Endothelial cell (in vitro differentiated cells): ENCODE measurements at regions not wholly inside any gene's neighbourhood (a gene's known extent, or its start where the extent isn't known, plus 50 kb on each side); places are given as distances from the start of the nearest gene placed in this dataset.

Experiments used
- DNase-seq: peaks from one replicate; pipeline ENCODE4 v3.0.0; 2021; ENCODE audit warnings: low spot score
- H3K27ac Mint-ChIP-seq: one replicate; pipeline ENCODE4 v1.8.0; 2021; ENCODE audit warnings: mixed read lengths, inconsistent platforms; ENCODE audit not compliant: unreplicated experiment
- H3K27me3 Mint-ChIP-seq: one replicate; pipeline ENCODE4 v1.8.0; 2021; ENCODE audit warnings: mild to moderate bottlenecking, moderate library complexity, mixed read lengths, inconsistent platforms; ENCODE audit not compliant: unreplicated experiment
- H3K36me3 Mint-ChIP-seq: one replicate; pipeline ENCODE4 v1.8.0; 2021; ENCODE audit warnings: mild to moderate bottlenecking, low read depth, mixed read lengths, inconsistent platforms; ENCODE audit not compliant: unreplicated experiment
- H3K4me1 Mint-ChIP-seq: one replicate; pipeline ENCODE4 v1.8.0; 2021; ENCODE audit warnings: mild to moderate bottlenecking, mixed read lengths, inconsistent platforms; ENCODE audit not compliant: unreplicated experiment
- H3K4me3 Mint-ChIP-seq: one replicate; pipeline ENCODE4 v1.8.0; 2021; ENCODE audit warnings: mild to moderate bottlenecking, mixed read lengths, inconsistent platforms; ENCODE audit not compliant: unreplicated experiment
- H3K9me3 Mint-ChIP-seq: one replicate; pipeline ENCODE4 v1.8.0; 2021; ENCODE audit warnings: mixed read lengths, inconsistent platforms; ENCODE audit not compliant: unreplicated experiment
- CTCF ChIP-seq: fragments of 200-600 bp; sonication (generic); IDR thresholded peaks from one replicate; pipeline ENCODE4 v1.5.0; 2021; ENCODE audit warnings: antibody characterized with exemption; ENCODE audit not compliant: unreplicated experiment

GRCh38 chrX:39475372-39475771 is 622.4 kb downstream of the BCOR start:
- Mint-ChIP-seq H3K4me1 (no peaks in the 10 kb centered on the region), H3K27ac (no peak overlapping the region), H3K4me3 (no peak overlapping the region), H3K36me3 (no peaks in the 10 kb centered on the region), H3K27me3 (peaks cover 7% of the 10 kb centered on the region), H3K9me3 (no peaks in the 10 kb centered on the region)
- no peak for TF ChIP-seq CTCF
- DNase-seq, result no peak

DNA sequence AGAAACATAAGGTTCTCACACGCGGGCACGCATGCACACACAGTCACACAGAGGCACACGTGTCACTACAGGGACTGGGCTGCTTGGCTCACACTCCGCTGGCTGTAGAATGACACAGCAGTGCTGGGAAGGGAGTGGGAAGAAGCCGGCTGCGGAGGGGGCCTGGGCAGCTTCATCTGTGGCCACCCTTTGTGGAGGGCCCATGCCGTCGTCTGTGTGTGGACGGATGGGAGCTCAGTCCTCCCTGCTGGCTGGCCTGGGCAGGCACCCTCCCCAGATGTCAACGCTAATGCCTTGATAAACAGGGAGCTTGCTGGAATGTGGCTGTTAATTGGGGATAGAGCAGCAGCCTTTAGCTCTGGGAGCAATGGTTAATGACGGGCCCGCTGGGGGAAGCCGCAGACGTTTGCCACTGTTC is 621.1 kb downstream of the BCOR start:
- Mint-ChIP-seq H3K9me3 (no peaks in the 10 kb centered on the region), H3K4me3 (no peak overlapping the region), H3K27ac (no peak overlapping the region), H3K27me3 (peaks cover 7% of the 10 kb centered on the region), H3K36me3 (no peaks in the 10 kb centered on the region), H3K4me1 (no peaks in the 10 kb centered on the region)
- DNase-seq, result no peak
- no peak for TF ChIP-seq CTCF

GRCh38 chrX:39477031-39477761 is 620.6 kb downstream of the BCOR start:
- no peak overlapping the region for H3K4me3 Mint-ChIP-seq
- H3K27ac Mint-ChIP-seq, result no peak overlapping the region
- no peaks in the 10 kb centered on the region for H3K4me1 Mint-ChIP-seq
- no peaks in the 10 kb centered on the region for H3K36me3 Mint-ChIP-seq
- no peak for TF ChIP-seq CTCF
- peaks cover 7% of the 10 kb centered on the region for H3K27me3 Mint-ChIP-seq
- peak; percentile 11 for DNase-seq
- H3K9me3 Mint-ChIP-seq, result no peaks in the 10 kb centered on the region

DNA sequence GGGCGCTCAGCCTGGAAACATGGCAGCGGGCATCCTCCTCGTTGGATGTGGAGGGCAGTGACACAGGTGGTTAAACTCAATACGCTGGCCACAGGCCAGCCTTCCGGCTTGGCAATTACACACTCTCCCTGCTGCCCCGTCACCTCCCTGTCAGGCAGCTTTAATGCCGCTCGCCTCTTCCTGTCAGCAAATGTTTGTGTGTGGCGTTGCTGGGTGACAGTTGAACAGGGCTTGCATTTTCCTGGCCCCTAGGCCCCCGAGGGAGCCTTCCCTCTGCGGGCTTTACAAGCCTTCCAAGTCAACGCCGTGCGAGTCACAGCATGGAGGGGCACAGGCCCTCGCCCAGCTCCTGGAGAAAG is 620.0 kb downstream of the BCOR start:
- Mint-ChIP-seq H3K9me3 (no peaks in the 10 kb centered on the region), H3K27ac (no peak overlapping the region), H3K4me1 (no peaks in the 10 kb centered on the region), H3K36me3 (no peaks in the 10 kb centered on the region), H3K27me3 (peaks cover 7% of the 10 kb centered on the region), H3K4me3 (no peak overlapping the region)
- no peak for TF ChIP-seq CTCF
- DNase-seq, result peak; percentile 2

GRCh38 chrX:39479856-39480255 is 617.9 kb downstream of the BCOR start:
- Mint-ChIP-seq H3K27me3 (peaks cover 7% of the 10 kb centered on the region), H3K9me3 (no peaks in the 10 kb centered on the region), H3K36me3 (no peaks in the 10 kb centered on the region), H3K4me3 (no peak overlapping the region), H3K27ac (no peak overlapping the region), H3K4me1 (no peaks in the 10 kb centered on the region)
- no peak for DNase-seq
- no peak for TF ChIP-seq CTCF
